Keratinocyte (primary cell): ENCODE measurements at regions not wholly inside any gene's neighbourhood (a gene's known extent, or its start where the extent isn't known, plus 50 kb on each side); places are given as distances from the start of the nearest gene placed in this dataset.

Experiments used
- DNase-seq: peaks from one replicate; pipeline ENCODE4 v3.0.0-alpha.2; 2011; ENCODE audit warnings: low read depth, missing footprints, low spot score
- FAIRE-seq: peaks from 2 replicates; lab custom pipeline; 2011; peaks lifted over from hg19 to GRCh38; lab: Jason Lieb, UNC
- H2AFZ ChIP-seq: 2 replicates; pipeline ENCODE4 v1.6.0; 2012; ENCODE audit warnings: low read length, control low read depth, inconsistent platforms; ENCODE audit not compliant: control insufficient read depth
- H3K27ac ChIP-seq: 2 replicates; pipeline ENCODE4 v1.5.1; 2011; ENCODE audit warnings: low read length; ENCODE audit not compliant: control insufficient read depth, insufficient read depth
- H3K27me3 ChIP-seq: 3 replicates; pipeline ENCODE4 v1.6.0; 2011; ENCODE audit warnings: low read length; ENCODE audit not compliant: control insufficient read depth, insufficient read depth; ENCODE audit errors: extremely low read depth
- H3K36me3 ChIP-seq, 2 experiments: 2 replicates in 1 of 2; 3 replicates in 1 of 2; pipeline ENCODE4 v1.5.1; 2011; ENCODE audit warnings: low read length in 2 of 2, mild to moderate bottlenecking in 1 of 2; ENCODE audit not compliant: control insufficient read depth in 2 of 2, insufficient read depth in 2 of 2; ENCODE audit errors: extremely low read depth in 1 of 2
- H3K4me1 ChIP-seq: 3 replicates; pipeline ENCODE4 v1.5.1; 2011; ENCODE audit warnings: low read length; ENCODE audit not compliant: control insufficient read depth, insufficient read depth; ENCODE audit errors: extremely low read depth
- H3K4me2 ChIP-seq: 3 replicates; pipeline ENCODE4 v1.6.0; 2011; ENCODE audit warnings: low read depth, low read length; ENCODE audit not compliant: control insufficient read depth, insufficient read depth; ENCODE audit errors: extremely low read depth
- H3K4me3 ChIP-seq, 3 experiments: fragments of 200-600 bp in 1 of 3; sonication (generic) in 1 of 3; 2 replicates in 2 of 3; 3 replicates in 1 of 3; pipeline ENCODE4 v1.5.1; 2011 to 2016; ENCODE audit warnings: low read length in 3 of 3, mild to moderate bottlenecking in 3 of 3, control low read depth in 2 of 3, inconsistent platforms in 1 of 3, low read depth in 1 of 3, mixed read lengths in 1 of 3, mixed run types in 1 of 3, moderate library complexity in 1 of 3; ENCODE audit not compliant: control insufficient read depth in 2 of 3, insufficient read depth in 2 of 3; ENCODE audit errors: extremely low read depth in 1 of 3
- H3K79me2 ChIP-seq: 2 replicates; pipeline ENCODE4 v1.6.0; 2012; ENCODE audit warnings: low read length; ENCODE audit not compliant: control insufficient read depth, insufficient read depth
- H3K9ac ChIP-seq: 3 replicates; pipeline ENCODE4 v1.6.0; 2011; ENCODE audit warnings: low read length; ENCODE audit not compliant: control insufficient read depth, insufficient read depth; ENCODE audit errors: extremely low read depth
- H3K9me1 ChIP-seq: 3 replicates; pipeline ENCODE4 v1.6.0; 2011; ENCODE audit warnings: low read length; ENCODE audit not compliant: control insufficient read depth, insufficient read depth; ENCODE audit errors: extremely low read depth
- H3K9me3 ChIP-seq: 2 replicates; pipeline ENCODE4 v1.5.1; 2012; ENCODE audit warnings: low read depth, low read length; ENCODE audit not compliant: control insufficient read depth
- H4K20me1 ChIP-seq: 3 replicates; pipeline ENCODE4 v1.6.0; 2011; ENCODE audit warnings: low read length; ENCODE audit not compliant: control insufficient read depth, insufficient read depth; ENCODE audit errors: extremely low read depth
- EZH2 ChIP-seq: IDR thresholded peaks from one replicate; pipeline ENCODE4 v1.6.1; 2012; ENCODE audit warnings: inconsistent platforms, mild to moderate bottlenecking, low read length, moderate library complexity
- dilution Hi-C: fragments of 300-500 bp; cut with MboI; formaldehyde crosslinking; loops from one replicate; pipeline ENCODE4 v1.7.0; 2020; ENCODE audit warnings: low sequenced_read_pairs; ENCODE audit not compliant: extremely low pct_ligation_motif_present
- TF ChIP-seq, protein P1 (sequence below), 3 experiments: IDR thresholded peaks in 1 of 3; conservative IDR thresholded peaks in 1 of 3; optimal IDR thresholded peaks in 1 of 3; 2 replicates in 2 of 3; 3 replicates in 1 of 3; pipeline versions ENCODE3 to v1.5.1; 2011; ENCODE audit warnings: low read length in 3 of 3, mild to moderate bottlenecking in 3 of 3, moderate library complexity in 2 of 3, control low read depth in 1 of 3, inconsistent platforms in 1 of 3; ENCODE audit not compliant: insufficient read depth in 2 of 3; ENCODE audit errors: extremely low read depth in 1 of 3

DNA sequence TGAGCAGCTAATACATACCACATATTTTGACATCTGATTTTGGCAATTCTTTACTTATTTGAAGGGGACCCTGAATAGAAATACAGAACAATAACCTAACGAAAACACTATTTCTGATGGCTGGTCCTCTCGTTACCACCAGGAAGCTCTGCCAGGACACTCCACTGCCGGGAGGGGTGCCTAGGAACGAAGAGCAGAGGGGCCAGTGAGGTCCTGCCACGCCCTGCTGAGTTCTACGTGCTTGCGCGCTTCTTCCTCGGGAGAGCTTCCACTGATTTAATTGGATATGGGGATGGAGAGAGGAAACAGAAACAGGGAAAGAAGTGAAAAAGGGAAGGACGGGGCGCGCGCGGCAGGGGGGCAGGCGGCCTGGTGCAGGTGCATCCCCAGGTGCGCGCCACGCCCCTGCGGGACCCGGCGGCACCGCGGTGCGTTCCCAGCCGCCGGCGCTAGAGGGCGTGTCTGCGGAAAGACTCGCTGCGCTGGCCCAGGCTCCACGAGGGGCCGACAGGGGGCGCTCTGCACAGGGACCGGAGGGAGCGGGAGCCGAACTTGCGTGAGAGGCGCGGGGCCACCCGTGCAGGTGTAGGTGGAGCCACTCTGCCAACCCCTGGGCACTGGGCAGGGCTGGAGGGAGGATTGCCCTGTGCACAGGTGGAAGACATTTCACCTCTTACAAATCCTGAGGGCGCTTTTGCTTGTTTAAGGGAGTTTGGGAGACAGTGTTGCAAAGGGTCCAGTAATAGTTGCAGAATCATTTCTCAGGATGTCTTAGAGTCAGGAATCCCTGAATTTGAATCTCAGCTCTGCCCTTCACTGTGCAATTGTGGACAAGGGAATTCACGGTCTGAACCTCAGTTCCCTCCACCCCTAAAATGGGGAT is 986.3 kb upstream of the TMEM132C start:
- no peaks in the 10 kb centered on the region for H3K36me3 ChIP-seq
- H3K79me2 ChIP-seq: no peaks in the 10 kb centered on the region
- H3K9ac ChIP-seq: no peak overlapping the region
- H3K27ac ChIP-seq: no peak overlapping the region
- DNase-seq (no peak), FAIRE-seq (no peak)
- H3K4me1 ChIP-seq: peaks cover 13% of the 10 kb centered on the region
- H3K9me3 ChIP-seq: no peaks in the 10 kb centered on the region
- dilution Hi-C loops: no loop called here
- H3K27me3 ChIP-seq: no peaks in the 10 kb centered on the region
- TF ChIP-seq, protein P1, sequence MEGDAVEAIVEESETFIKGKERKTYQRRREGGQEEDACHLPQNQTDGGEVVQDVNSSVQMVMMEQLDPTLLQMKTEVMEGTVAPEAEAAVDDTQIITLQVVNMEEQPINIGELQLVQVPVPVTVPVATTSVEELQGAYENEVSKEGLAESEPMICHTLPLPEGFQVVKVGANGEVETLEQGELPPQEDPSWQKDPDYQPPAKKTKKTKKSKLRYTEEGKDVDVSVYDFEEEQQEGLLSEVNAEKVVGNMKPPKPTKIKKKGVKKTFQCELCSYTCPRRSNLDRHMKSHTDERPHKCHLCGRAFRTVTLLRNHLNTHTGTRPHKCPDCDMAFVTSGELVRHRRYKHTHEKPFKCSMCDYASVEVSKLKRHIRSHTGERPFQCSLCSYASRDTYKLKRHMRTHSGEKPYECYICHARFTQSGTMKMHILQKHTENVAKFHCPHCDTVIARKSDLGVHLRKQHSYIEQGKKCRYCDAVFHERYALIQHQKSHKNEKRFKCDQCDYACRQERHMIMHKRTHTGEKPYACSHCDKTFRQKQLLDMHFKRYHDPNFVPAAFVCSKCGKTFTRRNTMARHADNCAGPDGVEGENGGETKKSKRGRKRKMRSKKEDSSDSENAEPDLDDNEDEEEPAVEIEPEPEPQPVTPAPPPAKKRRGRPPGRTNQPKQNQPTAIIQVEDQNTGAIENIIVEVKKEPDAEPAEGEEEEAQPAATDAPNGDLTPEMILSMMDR (optimal IDR thresholded peaks at IDR 0.05 in 1 of 3, IDR thresholded peaks at IDR 0.05 in 1 of 3, conservative IDR thresholded peaks at IDR 0.05 in 1 of 3; ENCODE audit: extremely low read depth in 1 of 3, insufficient read depth in 2 of 3, low read length in 3 of 3): peak; percentile 86 to 97 (median 93)
- no peak for TF ChIP-seq EZH2
- H2AFZ ChIP-seq: no peak overlapping the region
- H3K4me3 ChIP-seq: no peak overlapping the region
- no peaks in the 10 kb centered on the region for H4K20me1 ChIP-seq
- H3K9me1 ChIP-seq: no peaks in the 10 kb centered on the region
- peak overlapping the region; percentile 12 for H3K4me2 ChIP-seq

DNA sequence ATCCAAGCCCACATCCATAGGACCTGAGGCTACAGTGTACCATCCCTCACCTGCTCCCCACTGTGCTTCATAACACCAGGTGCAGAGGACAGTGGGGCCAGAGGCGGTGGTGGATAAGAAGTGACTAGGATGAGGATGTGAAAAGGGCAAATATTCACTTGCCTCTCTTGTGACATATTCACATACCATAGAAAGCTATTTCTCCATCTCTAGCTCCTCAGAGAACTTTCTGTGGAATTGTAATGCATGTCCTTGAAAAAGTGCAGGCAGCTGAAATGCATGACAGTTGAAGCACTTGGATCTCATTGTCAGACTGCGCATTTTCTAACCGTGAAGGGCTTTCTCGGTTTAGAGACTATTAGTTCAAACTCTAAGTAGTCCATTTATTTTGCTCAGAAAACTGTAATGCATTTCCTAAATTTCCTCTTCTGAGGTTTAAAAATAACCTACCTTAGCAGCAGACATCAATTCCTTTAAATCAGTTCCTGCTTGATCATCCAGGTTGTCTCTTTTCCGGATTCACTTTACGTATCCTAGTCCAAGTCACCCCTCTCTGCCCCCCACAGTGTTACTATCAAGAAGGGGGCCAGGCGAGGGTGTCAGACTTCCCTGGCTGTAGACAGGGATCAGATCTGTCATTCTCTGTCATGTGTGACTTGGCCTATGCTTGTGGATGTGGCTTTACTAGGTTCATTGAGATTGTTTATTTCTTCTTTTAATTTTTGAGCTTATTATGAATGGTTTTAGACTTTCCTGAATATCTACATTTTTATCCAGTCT is 984.0 kb upstream of the TMEM132C start:
- no peak for FAIRE-seq

More for the DNA sequence above, 984.0 kb upstream of the TMEM132C start:
- no peak for DNase-seq
- Histone ChIP-seq H2AFZ (no peak overlapping the region), H3K27ac (no peak overlapping the region), H3K9ac (no peak overlapping the region), H3K4me2 (no peak overlapping the region), H4K20me1 (no peaks in the 10 kb centered on the region), H3K36me3 (no peaks in the 10 kb centered on the region), H3K4me3 (no peak overlapping the region), H3K27me3 (no peaks in the 10 kb centered on the region), H3K79me2 (no peaks in the 10 kb centered on the region), H3K9me1 (no peaks in the 10 kb centered on the region), H3K4me1 (peaks cover 15% of the 10 kb centered on the region), H3K9me3 (no peaks in the 10 kb centered on the region)
- dilution Hi-C loops: no loop called here
- TF ChIP-seq EZH2: no peak
- TF ChIP-seq, protein P1 (optimal IDR thresholded peaks at IDR 0.05 in 1 of 3, IDR thresholded peaks at IDR 0.05 in 1 of 3, conservative IDR thresholded peaks at IDR 0.05 in 1 of 3; ENCODE audit: extremely low read depth in 1 of 3, insufficient read depth in 2 of 3, low read length in 3 of 3): no peak
